ENCODE measurements at regions not wholly inside any gene's neighbourhood (a gene's known extent, or its start where the extent isn't known, plus 50 kb on each side); places are given as distances from the start of the nearest gene placed in this dataset.

DNA sequence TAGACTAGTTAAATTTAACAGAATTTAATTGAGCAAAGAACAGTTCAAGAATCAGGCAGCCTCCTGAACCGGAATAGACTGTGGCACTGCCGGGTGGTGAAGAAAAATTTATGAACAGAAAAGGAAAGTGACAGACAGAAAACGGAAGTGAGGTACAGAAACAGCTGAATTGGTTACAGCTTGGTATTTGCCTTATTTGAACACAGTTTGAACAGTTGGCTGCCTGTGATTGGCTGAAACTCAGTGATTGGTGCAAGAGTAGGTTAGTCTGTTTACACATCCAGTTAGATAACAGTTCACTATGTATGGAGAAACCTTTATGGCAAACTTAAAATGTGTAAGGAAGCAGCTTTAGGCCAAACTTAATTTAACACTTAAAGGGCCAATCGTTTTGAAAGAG lies 116.0 kb upstream of the CITED2 start (continued):
- no peak for TF ChIP-seq ZNF589 (CRISPR knock-in tag; IDR thresholded peaks at IDR 0.05; ENCODE audit: low read depth)
- TF ChIP-seq ZBTB12 (CRISPR knock-in tag; IDR thresholded peaks at IDR 0.05): no peak
- TF ChIP-seq PHF21A (IDR thresholded peaks at IDR 0.05; ENCODE audit: borderline replicate concordance, low read depth): no peak
- TF ChIP-seq, protein P1, sequence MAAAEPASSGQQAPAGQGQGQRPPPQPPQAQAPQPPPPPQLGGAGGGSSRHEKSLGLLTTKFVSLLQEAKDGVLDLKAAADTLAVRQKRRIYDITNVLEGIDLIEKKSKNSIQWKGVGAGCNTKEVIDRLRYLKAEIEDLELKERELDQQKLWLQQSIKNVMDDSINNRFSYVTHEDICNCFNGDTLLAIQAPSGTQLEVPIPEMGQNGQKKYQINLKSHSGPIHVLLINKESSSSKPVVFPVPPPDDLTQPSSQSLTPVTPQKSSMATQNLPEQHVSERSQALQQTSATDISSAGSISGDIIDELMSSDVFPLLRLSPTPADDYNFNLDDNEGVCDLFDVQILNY (CRISPR knock-in tag; IDR thresholded peaks at IDR 0.05): no peak
- TF ChIP-seq, protein P2, sequence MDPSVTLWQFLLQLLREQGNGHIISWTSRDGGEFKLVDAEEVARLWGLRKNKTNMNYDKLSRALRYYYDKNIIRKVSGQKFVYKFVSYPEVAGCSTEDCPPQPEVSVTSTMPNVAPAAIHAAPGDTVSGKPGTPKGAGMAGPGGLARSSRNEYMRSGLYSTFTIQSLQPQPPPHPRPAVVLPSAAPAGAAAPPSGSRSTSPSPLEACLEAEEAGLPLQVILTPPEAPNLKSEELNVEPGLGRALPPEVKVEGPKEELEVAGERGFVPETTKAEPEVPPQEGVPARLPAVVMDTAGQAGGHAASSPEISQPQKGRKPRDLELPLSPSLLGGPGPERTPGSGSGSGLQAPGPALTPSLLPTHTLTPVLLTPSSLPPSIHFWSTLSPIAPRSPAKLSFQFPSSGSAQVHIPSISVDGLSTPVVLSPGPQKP (CRISPR knock-in tag; IDR thresholded peaks at IDR 0.05): no peak
- TF ChIP-seq, protein P3, sequence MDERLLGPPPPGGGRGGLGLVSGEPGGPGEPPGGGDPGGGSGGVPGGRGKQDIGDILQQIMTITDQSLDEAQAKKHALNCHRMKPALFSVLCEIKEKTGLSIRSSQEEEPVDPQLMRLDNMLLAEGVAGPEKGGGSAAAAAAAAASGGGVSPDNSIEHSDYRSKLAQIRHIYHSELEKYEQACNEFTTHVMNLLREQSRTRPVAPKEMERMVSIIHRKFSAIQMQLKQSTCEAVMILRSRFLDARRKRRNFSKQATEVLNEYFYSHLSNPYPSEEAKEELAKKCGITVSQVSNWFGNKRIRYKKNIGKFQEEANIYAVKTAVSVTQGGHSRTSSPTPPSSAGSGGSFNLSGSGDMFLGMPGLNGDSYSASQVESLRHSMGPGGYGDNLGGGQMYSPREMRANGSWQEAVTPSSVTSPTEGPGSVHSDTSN (CRISPR knock-in tag; IDR thresholded peaks at IDR 0.05; ENCODE audit: low read depth): no peak
- TF ChIP-seq, protein P3 (tag; conservative IDR thresholded peaks at IDR 0.05; ENCODE audit: low read depth): peak; percentile 82
- no peak for TF ChIP-seq ZNF507 (tag; conservative IDR thresholded peaks at IDR 0.05)
- TF ChIP-seq, protein P4, sequence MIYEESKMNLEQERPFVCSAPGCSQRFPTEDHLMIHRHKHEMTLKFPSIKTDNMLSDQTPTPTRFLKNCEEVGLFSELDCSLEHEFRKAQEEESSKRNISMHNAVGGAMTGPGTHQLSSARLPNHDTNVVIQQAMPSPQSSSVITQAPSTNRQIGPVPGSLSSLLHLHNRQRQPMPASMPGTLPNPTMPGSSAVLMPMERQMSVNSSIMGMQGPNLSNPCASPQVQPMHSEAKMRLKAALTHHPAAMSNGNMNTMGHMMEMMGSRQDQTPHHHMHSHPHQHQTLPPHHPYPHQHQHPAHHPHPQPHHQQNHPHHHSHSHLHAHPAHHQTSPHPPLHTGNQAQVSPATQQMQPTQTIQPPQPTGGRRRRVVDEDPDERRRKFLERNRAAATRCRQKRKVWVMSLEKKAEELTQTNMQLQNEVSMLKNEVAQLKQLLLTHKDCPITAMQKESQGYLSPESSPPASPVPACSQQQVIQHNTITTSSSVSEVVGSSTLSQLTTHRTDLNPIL (CRISPR knock-in tag; IDR thresholded peaks at IDR 0.05): no peak
- TF ChIP-seq ZNF184 (CRISPR knock-in tag; IDR thresholded peaks at IDR 0.05): no peak
- TF ChIP-seq FOXP1 (CRISPR knock-in tag; IDR thresholded peaks at IDR 0.05): no peak
- peak; percentile 76 for TF ChIP-seq MEIS2 (IDR thresholded peaks at IDR 0.05; ENCODE audit: partially characterized antibody)
- no peak for TF ChIP-seq ZNF23 (CRISPR knock-in tag; IDR thresholded peaks at IDR 0.05)
- TF ChIP-seq HSF4 (CRISPR knock-in tag; IDR thresholded peaks at IDR 0.05; ENCODE audit: borderline replicate concordance): no peak
- no peak for TF ChIP-seq NR3C1 (CRISPR knock-in tag; IDR thresholded peaks at IDR 0.05)
- peak in 1 of 2 experiments; percentile 24; a peak in 1 of 4 replicates for TF ChIP-seq RAD21 (CRISPR knock-in tag; conservative IDR thresholded peaks at IDR 0.05 in 1 of 2, IDR thresholded peaks at IDR 0.05 in 1 of 2)
- TF ChIP-seq POLR2A (conservative IDR thresholded peaks at IDR 0.05): no peak
- TF ChIP-seq ZBTB1 (CRISPR knock-in tag; IDR thresholded peaks at IDR 0.05; ENCODE audit: borderline replicate concordance, low read depth): no peak
- no peak for TF ChIP-seq RAD51 (IDR thresholded peaks at IDR 0.05; ENCODE audit: borderline replicate concordance, low read depth)
- no peak for TF ChIP-seq XRCC4 (IDR thresholded peaks at IDR 0.05; ENCODE audit: extremely low read depth, insufficient read depth, insufficient read length)
- no peak for TF ChIP-seq SMAD2 (IDR thresholded peaks at IDR 0.05; ENCODE audit: low read depth, low read length)
- TF ChIP-seq SAP30 (IDR thresholded peaks at IDR 0.05; ENCODE audit: borderline replicate concordance, insufficient read depth, low read depth, low read length, poor library complexity, severe bottlenecking): no peak
- TF ChIP-seq ZBED1 (IDR thresholded peaks at IDR 0.05): no peak
- no peak for TF ChIP-seq ZKSCAN1 (IDR thresholded peaks at IDR 0.05; ENCODE audit: low read depth, low read length)

Measured in K562 (cell line).